GM20431 (cell line): ENCODE measurements at regions not wholly inside any gene's neighbourhood (a gene's known extent, or its start where the extent isn't known, plus 50 kb on each side); places are given as distances from the start of the nearest gene placed in this dataset.

Experiments used
- in situ Hi-C: fragments of 300-500 bp; cut with MseI, MboI; formaldehyde crosslinking; loops from one replicate; pipeline ENCODE4 v1.15.0; 2020; ENCODE audit warnings: low sequenced_read_pairs; ENCODE audit not compliant: unreplicated experiment

GRCh38 chr2:57528499-57528898 lies 518.1 kb upstream of the VRK2 start:
- in situ Hi-C loops = no loop called here

DNA sequence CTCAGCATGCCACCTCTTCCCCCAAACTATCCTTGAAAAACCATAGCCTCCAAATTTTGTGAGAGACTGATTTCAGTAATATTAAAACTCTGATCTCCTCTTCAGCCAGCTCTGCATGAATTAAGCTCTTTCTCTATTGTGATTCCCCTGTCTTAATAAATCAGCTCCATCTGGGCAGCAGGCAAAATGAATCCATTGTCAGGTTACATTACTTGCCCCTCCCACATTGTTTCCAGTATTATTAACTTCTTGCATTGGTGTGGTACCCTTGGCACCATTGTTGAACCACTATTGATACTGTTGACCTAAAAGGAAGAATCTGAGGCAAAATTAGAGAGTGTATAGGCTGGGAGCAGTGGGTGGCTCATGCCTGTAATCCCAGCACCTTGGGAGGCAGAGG lies 512.2 kb upstream of the VRK2 start:
- in situ Hi-C loops = no loop called here

DNA sequence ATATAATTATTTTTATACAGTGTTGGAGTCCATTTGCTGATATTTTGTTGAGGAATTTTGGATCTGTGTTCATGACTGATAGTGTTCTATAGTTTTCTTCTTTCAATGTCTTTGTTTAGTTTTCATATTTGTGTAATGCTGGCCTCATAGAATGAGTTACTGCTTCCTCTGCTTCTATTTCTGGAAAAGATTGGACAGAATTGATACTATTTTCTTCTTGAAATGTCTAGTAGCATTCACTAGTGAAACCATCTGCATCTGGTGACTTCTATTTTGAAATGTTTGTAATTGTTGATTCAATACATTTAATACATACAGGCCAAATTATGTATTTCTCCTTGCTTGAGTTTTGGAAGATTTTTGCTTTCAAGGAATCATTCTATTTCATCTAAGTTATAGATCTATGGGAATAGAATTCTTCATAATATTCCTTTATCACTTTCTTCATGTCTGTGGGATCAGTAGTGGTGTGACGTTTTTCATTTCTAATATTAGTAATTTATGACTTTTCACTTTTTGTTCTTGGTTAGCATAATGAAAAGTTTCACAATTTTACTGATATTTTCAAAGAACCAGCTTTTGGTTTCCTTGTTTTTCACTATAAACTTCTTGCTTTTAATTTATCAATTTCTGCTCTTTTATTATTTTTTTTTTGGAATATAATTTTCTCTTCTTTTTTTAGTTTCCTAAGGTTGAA lies 509.9 kb upstream of the VRK2 start:
- in situ Hi-C loops = no loop called here

GRCh38 chr2:57539761-57540160 lies 506.8 kb upstream of the VRK2 start:
- in situ Hi-C loops = no loop called here

- in situ Hi-C loops = no loop called here
Observed at GRCh38 chr2:57542081-57542480, 504.5 kb upstream of the VRK2 start.

- in situ Hi-C loops = no loop called here
Observed at GRCh38 chr2:57543211-57543610, 503.4 kb upstream of the VRK2 start.

GRCh38 chr2:57544624-57545023 lies 502.0 kb upstream of the VRK2 start:
- in situ Hi-C loops = no loop called here

DNA sequence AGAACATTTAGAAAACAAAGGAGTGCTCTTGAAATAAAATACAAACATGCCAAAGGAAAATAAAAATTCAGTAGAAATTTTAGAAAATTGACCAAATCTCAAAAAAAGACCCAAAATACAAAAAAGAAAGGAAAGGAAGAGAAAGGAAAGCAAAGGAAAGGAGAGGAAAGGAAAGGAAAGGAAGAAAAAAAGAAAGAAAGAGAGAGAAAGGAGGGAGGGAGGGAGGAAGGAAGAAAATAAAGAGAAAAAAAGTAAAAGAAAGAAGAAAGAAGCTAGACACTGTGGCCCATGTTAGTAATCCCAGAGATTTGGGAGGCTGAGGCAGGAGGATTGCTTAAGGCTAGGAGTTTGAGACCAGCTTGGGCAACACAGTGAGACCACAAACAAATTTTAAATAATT lies 500.1 kb upstream of the VRK2 start:
- in situ Hi-C loops = no loop called here

- in situ Hi-C loops = no loop called here
Observed at GRCh38 chr2:57549642-57550102, 496.9 kb upstream of the VRK2 start.

DNA sequence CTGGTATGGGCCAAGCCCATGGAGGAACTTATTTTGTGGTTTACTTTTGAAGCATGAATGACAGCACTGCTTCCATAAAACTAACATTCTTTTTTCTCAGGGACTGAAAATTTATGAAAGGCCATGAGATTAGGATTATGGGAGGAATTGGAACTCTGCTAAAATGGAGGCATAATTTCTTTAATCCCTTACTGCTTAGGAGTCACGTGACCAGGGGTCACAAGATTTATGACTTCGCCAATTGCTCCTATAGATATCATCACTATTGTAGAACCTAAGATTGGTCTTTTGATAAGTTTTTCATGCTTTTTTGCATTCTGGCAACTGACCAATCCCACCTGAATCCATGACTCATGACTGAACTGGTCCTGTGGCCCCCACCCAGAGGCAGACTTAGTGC lies 495.7 kb upstream of the VRK2 start:
- in situ Hi-C loops = no loop called here

GRCh38 chr2:57552885-57553284 lies 493.7 kb upstream of the VRK2 start:
- in situ Hi-C loops = no loop called here

DNA sequence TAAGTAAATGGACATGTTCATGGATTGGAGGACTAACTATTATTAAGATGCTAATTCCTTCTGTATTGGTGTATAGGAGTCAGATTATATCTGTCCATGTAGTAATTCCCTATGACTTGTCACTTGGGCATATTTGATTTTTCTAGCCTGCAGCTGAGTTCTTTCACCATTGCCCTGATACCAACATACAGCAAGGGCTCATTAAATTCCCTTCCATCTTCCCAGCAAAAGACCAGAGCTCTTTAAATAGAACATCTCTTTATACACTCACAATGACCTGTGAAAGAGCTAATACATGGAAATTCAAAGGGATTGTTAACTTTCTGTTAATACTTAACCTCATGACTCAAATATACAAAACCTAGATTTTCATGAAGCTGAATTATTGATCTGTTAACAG lies 492.3 kb upstream of the VRK2 start:
- in situ Hi-C loops = no loop called here

- in situ Hi-C loops = no loop called here
Observed at GRCh38 chr2:57558312-57558711, 488.3 kb upstream of the VRK2 start.

- in situ Hi-C loops = no loop called here
Observed at GRCh38 chr2:57562495-57562894, 484.1 kb upstream of the VRK2 start.

DNA sequence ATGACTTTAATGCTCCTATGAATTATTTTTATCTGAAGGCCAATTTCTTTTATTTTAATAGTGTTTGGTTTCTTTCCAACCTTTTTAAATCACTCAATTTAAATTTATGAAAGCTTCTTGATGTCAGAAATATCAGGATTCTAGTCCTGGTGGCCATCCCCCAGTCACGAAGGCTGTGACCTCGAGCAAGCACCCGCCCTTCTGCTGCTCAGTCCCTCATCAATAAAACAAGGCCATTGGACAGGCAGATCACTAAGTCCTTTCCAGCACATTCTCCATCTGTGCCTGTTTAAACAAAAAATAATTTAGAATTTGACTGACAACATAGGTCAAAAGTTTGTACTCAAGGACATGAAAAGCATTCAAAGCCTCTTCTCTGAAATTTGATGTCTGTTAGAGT lies 483.6 kb upstream of the VRK2 start:
- in situ Hi-C loops = no loop called here

DNA sequence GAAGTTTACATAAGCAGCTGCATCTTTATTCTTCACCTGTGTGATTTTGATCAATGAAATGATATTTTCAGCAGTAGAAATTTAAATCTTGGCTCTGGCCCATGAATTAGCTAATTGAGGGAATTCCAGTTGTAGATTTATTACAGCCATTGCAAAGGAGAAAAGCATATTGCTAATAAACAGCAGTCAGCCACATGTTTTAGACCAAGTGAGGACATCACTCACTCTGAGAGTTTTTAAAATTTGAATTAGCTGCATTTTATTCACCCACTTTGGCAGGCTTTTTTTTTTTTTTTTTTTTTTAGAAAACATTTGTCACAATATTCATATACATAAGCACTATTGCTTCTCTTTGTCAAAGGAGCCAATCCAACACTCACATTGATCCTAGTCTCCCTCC lies 479.4 kb upstream of the VRK2 start:
- in situ Hi-C loops = no loop called here

DNA sequence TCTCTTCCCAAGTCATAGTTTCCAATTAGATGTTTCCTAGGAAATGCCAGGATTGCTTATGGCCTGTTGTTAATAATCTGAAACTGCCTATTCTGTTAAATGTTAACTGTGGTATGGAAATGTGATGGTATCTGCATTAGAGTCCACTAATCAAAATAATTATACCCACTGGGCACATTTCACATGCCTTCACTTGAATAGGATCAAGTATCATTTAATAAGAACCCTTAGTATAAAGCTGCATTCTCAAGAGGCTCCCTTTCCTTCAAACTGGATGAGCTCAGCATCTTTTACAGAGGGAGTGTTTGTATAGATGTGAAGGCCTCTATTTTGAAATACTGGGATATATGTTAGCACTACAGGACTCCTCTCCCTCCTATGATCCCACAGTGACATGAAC lies 477.2 kb upstream of the VRK2 start:
- in situ Hi-C loops = no loop called here

DNA sequence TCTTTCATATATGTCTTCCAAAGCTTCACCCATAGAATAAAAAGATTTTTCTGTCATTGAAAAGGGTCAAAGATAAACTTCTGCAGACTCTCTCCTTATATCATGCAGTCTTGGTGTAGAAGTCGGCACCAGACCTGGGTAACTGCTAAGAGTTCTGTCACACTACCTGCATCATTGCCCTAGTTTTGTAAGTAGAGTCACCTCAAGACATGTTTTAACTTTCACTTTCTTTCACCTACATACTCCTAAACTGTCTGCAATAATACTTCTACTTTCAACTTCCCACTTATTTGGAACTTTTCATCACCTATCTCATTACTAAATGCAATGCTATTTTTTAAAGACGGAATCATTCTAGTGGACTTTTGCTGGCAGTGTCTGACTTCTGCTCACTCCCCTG lies 475.6 kb upstream of the VRK2 start:
- in situ Hi-C loops = no loop called here

DNA sequence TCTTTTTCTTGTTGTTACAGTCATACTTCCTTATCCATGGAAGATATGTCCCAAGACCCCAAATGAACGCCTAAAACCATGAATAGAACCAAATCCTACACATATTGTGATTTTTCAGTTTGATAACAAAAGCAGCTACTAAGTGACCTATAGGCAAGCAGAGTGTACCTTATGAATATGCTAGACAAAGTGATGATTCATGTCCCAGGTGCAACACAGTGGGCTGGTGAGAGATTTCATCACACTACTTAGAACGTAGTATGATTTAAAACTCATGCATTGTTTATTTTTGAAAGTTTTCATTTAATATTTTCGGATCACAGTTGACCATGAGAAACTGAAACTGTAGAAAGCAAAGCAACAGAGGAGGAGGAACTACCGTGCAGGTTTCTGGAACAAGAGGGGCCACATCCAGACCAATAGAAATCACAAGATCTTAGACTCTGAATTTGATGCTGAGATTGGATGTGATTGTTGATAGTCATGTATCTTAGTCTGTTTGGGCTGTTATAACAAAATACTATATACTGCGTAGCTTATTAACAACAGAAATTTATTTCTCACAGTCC lies 470.8 kb upstream of the VRK2 start:
- in situ Hi-C loops = no loop called here

- in situ Hi-C loops = no loop called here
Observed at GRCh38 chr2:57576983-57577382, 469.6 kb upstream of the VRK2 start.

GRCh38 chr2:57597940-57598339 lies 448.7 kb upstream of the VRK2 start:
- in situ Hi-C loops = no loop called here

DNA sequence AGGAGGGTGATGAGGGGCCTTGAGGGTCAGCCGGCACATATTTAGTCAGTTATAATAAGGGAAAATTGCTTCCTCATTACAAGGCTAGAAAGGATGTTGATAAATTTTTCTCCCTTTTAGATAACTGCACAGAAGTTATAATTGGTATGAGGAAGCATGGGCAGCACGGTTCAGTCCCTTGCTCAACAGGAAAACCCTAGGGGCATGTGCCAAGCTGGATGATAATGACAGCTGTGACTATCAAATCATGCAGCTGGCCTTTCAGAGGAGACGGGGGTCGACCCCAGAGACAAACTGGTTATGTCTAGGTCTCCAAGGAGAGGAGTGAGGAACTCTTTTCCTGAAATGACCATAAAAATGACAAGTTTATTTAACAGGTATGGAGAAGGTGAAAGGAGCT lies 448.1 kb upstream of the VRK2 start:
- in situ Hi-C loops = no loop called here
